Neural progenitor cell (in vitro differentiated cells): ENCODE measurements at regions not wholly inside any gene's neighbourhood (a gene's known extent, or its start where the extent isn't known, plus 50 kb on each side); places are given as distances from the start of the nearest gene placed in this dataset.
A peak's percentile ranks its signal among the peaks of the same experiment; 100 is the strongest.

Source experiments
- DNase-seq: peaks from one replicate; pipeline ENCODE4 v3.0.0-alpha.2; 2016; ENCODE audit warnings: low spot score
- H2AFZ ChIP-seq: fragments of 200-600 bp; sonication (generic); replicated peaks from 2 replicates; pipeline ENCODE4 v1.6.1; 2016; ENCODE audit warnings: antibody characterized with exemption
- H3F3A ChIP-seq: fragments of 200-600 bp; sonication (generic); 2 replicates; pipeline ENCODE4 v1.6.1; 2016; ENCODE audit warnings: antibody characterized with exemption, low read depth
- H3K27ac ChIP-seq: fragments of 200-600 bp; sonication (generic); 2 replicates; pipeline ENCODE4 v1.5.1; 2016; ENCODE audit warnings: mild to moderate bottlenecking
- H3K27me3 ChIP-seq: fragments of 200-600 bp; sonication (generic); 2 replicates; pipeline ENCODE4 v1.6.1; 2016; ENCODE audit warnings: mild to moderate bottlenecking, moderate library complexity
- H3K36me3 ChIP-seq: fragments of 200-600 bp; sonication (generic); 2 replicates; pipeline ENCODE4 v1.5.1; 2016
- H3K4me1 ChIP-seq: fragments of 200-600 bp; sonication (generic); 2 replicates; pipeline ENCODE4 v1.6.1; 2016; ENCODE audit warnings: mixed run types
- H3K4me2 ChIP-seq: fragments of 200-600 bp; sonication (generic); 2 replicates; pipeline ENCODE4 v1.6.1; 2016
- H3K4me3 ChIP-seq: fragments of 200-600 bp; sonication (generic); 2 replicates; pipeline ENCODE4 v1.5.1; 2016
- H3K79me2 ChIP-seq: fragments of 200-600 bp; sonication (generic); 2 replicates; pipeline ENCODE4 v1.6.1; 2016; ENCODE audit warnings: low read depth
- H3K9ac ChIP-seq: fragments of 200-600 bp; sonication (generic); 2 replicates; pipeline ENCODE4 v1.6.1; 2016
- H3K9me3 ChIP-seq: fragments of 200-600 bp; sonication (generic); 2 replicates; pipeline ENCODE4 v1.5.1; 2016; ENCODE audit warnings: low read depth
- H4K20me1 ChIP-seq: fragments of 200-600 bp; sonication (generic); 2 replicates; pipeline ENCODE4 v1.6.1; 2016; ENCODE audit warnings: low read depth
- H3K27ac Mint-ChIP-seq: 3 replicates; pipeline ENCODE4 v1.8.0; 2021; ENCODE audit warnings: mixed read lengths
- H3K27me3 Mint-ChIP-seq: 2 replicates; pipeline ENCODE4 v1.8.0; 2022; ENCODE audit warnings: low read depth, mild to moderate bottlenecking, inconsistent platforms, moderate library complexity, mixed read lengths; ENCODE audit not compliant: insufficient read depth
- H3K36me3 Mint-ChIP-seq: 3 replicates; pipeline ENCODE4 v1.8.0; 2021; ENCODE audit warnings: mixed read lengths
- H3K4me1 Mint-ChIP-seq: 3 replicates; pipeline ENCODE4 v1.8.0; 2021; ENCODE audit warnings: mixed read lengths
- H3K4me3 Mint-ChIP-seq: 3 replicates; pipeline ENCODE4 v1.8.0; 2021; ENCODE audit warnings: mild to moderate bottlenecking, moderate library complexity, mixed read lengths
- H3K9me3 Mint-ChIP-seq: 3 replicates; pipeline ENCODE4 v1.8.0; 2020; ENCODE audit warnings: mixed read lengths
- EZH2 ChIP-seq: fragments of 200-600 bp; sonication (generic); IDR thresholded peaks from 2 replicates; pipeline ENCODE4 v1.6.1; 2017; ENCODE audit warnings: antibody characterized with exemption, mild to moderate bottlenecking, moderate library complexity
- EZH2phosphoT487 ChIP-seq: fragments of 200-600 bp; sonication (generic); IDR thresholded peaks from 2 replicates; pipeline ENCODE4 v1.6.1; 2017; ENCODE audit warnings: antibody characterized with exemption
- TF ChIP-seq, protein P1 (sequence below): fragments of 200-600 bp; sonication (generic); IDR thresholded peaks from 2 replicates; pipeline ENCODE4 v1.5.1; 2017; ENCODE audit warnings: antibody characterized with exemption, mild to moderate bottlenecking

DNA sequence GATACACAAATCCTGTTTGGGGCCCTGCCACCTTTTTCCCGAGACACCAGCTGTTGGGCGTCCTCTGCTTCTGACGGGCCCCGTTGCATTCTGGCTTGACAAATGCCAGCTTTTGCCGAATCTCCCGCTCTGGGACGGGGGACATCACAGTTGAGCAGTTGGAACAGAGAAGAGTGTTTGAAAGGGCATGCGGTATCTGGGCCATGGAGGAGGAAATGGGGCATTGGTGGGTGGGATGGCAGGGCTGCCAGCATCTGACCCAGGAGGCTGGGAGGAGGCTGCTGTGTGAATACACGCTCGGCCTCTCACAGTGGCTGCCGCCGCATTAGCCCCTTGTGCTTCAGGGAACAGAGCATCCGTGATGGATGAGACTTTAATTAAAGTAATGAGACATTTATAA lies 184.3 kb upstream of the TNRC6C start:
- H3K27ac ChIP-seq, result no peak overlapping the region
- no peak for DNase-seq
- Mint-ChIP-seq H3K9me3 (peaks cover 11% of the 10 kb centered on the region), H3K4me1 (peaks cover 31% of the 10 kb centered on the region), H3K36me3 (no peaks in the 10 kb centered on the region), H3K27ac (no peak overlapping the region), H3K4me3 (no peak overlapping the region), H3K27me3 (peaks cover 22% of the 10 kb centered on the region)
- TF ChIP-seq, protein P1, sequence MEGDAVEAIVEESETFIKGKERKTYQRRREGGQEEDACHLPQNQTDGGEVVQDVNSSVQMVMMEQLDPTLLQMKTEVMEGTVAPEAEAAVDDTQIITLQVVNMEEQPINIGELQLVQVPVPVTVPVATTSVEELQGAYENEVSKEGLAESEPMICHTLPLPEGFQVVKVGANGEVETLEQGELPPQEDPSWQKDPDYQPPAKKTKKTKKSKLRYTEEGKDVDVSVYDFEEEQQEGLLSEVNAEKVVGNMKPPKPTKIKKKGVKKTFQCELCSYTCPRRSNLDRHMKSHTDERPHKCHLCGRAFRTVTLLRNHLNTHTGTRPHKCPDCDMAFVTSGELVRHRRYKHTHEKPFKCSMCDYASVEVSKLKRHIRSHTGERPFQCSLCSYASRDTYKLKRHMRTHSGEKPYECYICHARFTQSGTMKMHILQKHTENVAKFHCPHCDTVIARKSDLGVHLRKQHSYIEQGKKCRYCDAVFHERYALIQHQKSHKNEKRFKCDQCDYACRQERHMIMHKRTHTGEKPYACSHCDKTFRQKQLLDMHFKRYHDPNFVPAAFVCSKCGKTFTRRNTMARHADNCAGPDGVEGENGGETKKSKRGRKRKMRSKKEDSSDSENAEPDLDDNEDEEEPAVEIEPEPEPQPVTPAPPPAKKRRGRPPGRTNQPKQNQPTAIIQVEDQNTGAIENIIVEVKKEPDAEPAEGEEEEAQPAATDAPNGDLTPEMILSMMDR, result no peak
- TF ChIP-seq EZH2 (no peak), EZH2phosphoT487 (no peak)
- H3K9ac ChIP-seq, result no peak overlapping the region
- peaks cover 11% of the 10 kb centered on the region for H3F3A ChIP-seq
- H4K20me1 ChIP-seq, result no peaks in the 10 kb centered on the region
- H3K4me3 ChIP-seq, result no peak overlapping the region
- no peaks in the 10 kb centered on the region for H3K36me3 ChIP-seq
- H3K79me2 ChIP-seq, result no peaks in the 10 kb centered on the region
- H3K4me2 ChIP-seq, result no peak overlapping the region
- no peaks in the 10 kb centered on the region for H3K27me3 ChIP-seq
- no peaks in the 10 kb centered on the region for H3K9me3 ChIP-seq
- peaks cover 7% of the 10 kb centered on the region for H3K4me1 ChIP-seq
- no peak overlapping the region for H2AFZ ChIP-seq

DNA sequence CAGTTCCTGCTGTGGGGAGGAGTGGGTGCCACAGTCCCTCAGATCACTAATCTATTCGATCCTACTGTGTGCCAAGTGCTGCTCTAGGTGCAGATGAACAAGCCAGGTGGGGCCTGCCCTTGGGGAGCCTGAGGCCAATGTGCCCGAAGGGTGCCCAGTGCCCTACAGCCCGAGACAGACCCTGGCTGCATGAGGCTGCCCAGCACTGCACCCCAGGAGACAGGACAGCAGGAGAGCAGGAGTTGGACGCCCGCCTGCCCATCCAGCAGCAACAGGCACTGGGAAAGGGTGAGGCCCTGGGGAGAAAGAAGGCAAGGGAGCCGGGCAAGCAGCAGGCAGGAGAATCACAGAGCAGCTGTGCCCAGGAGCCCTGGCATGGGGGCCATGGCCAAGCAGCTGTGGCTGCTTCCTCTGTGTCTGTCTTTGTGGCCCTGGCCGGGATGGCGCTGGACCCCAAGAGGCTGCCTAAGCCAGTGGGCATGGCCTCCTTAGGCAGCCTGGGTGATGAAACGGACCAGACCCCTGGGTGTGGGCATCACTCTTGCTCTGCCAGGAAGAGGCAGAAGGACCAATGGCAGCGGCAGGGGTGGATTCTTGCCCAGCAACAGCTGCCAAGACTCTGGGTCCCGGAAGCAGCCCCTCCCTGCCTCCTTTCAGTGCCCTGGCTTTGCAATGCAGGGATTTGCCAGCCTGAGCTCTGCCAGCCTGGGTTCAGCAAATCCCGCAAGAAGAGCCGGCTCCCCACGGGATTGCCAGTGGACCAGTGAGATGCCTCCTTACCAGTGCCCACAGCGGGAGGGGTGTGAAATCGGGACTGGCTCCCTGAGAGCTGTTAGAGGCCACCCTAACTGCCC lies 179.6 kb upstream of the TNRC6C start:
- H3K9ac ChIP-seq, result no peak overlapping the region
- no peaks in the 10 kb centered on the region for H3K79me2 ChIP-seq
- no peak overlapping the region for H3K27ac ChIP-seq
- no peak overlapping the region for H3K4me2 ChIP-seq
- no peaks in the 10 kb centered on the region for H3K9me3 ChIP-seq
- peaks cover 28% of the 10 kb centered on the region for H3K4me1 ChIP-seq
- H3K4me3 ChIP-seq, result no peak overlapping the region
- no peaks in the 10 kb centered on the region for H3K36me3 ChIP-seq
- Mint-ChIP-seq H3K9me3 (peaks cover 11% of the 10 kb centered on the region), H3K27me3 (peaks cover 13% of the 10 kb centered on the region), H3K4me3 (no peak overlapping the region), H3K27ac (no peak overlapping the region), H3K36me3 (no peaks in the 10 kb centered on the region), H3K4me1 (peaks cover 29% of the 10 kb centered on the region)
- H2AFZ ChIP-seq, result no peak overlapping the region
- H3F3A ChIP-seq, result peaks cover 12% of the 10 kb centered on the region
- TF ChIP-seq EZH2phosphoT487 (no peak), EZH2 (no peak)
- TF ChIP-seq, protein P1, result no peak
- H4K20me1 ChIP-seq, result no peaks in the 10 kb centered on the region
- H3K27me3 ChIP-seq, result no peaks in the 10 kb centered on the region
- no peak for DNase-seq

DNA sequence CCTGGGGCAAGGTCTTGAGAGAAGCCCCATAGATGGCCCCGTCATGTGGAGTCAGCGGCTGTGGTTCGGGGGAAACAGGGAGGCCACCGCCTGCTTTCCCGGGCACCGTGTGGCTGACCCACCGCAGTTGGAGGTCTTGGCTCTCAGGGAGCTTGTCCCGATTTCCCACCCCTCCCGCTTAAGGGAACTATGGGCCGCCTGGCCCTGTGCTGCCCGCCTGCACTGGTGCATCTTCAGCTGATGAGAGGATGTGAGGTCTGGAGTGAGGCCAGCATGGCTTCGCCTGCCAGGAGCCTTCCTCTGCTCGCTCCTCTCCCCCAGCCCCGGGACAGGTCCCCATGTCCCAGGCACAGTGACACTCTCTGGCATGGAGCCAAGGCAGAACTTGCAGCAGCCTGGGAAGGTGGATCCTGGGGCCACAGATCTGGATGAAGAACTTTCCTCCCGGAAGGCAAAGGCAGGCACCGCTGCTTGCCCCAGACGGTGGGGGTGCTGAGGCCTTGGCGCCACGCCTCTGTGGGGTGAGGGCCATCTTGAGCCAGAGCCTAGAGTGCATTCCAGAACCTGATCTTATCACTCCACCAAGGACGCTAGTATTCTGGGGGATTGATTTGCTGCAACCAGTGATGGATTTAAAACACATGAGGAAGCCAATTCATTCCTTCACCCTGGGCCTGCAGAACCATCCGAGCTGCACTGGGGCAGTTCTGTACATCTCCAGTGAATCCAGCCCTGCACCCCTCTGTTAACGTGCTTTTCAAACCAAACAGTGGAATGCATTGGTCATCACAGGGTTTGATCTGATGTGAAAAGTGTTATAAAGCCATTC lies 178.6 kb upstream of the TNRC6C start:
- Histone ChIP-seq H3F3A (peaks cover 12% of the 10 kb centered on the region), H3K79me2 (no peaks in the 10 kb centered on the region), H3K4me2 (no peak overlapping the region), H2AFZ (no peak overlapping the region), H3K27me3 (peaks cover 9% of the 10 kb centered on the region), H3K4me1 (peaks cover 28% of the 10 kb centered on the region), H3K27ac (no peak overlapping the region), H4K20me1 (no peaks in the 10 kb centered on the region), H3K9ac (no peak overlapping the region), H3K36me3 (no peaks in the 10 kb centered on the region), H3K9me3 (no peaks in the 10 kb centered on the region), H3K4me3 (no peak overlapping the region)
- H3K36me3 Mint-ChIP-seq, result no peaks in the 10 kb centered on the region
- TF ChIP-seq, protein P1, result no peak
- TF ChIP-seq EZH2phosphoT487, result no peak
- no peak for TF ChIP-seq EZH2
- peak overlapping the region; percentile 42 for H3K27ac Mint-ChIP-seq
- peaks cover 8% of the 10 kb centered on the region for H3K9me3 Mint-ChIP-seq
- no peak for DNase-seq
- peaks cover 11% of the 10 kb centered on the region for H3K27me3 Mint-ChIP-seq
- H3K4me1 Mint-ChIP-seq, result peaks cover 29% of the 10 kb centered on the region
- no peak overlapping the region for H3K4me3 Mint-ChIP-seq
